ENCODE measurements at regions not wholly inside any gene's neighbourhood (a gene's known extent, or its start where the extent isn't known, plus 50 kb on each side); places are given as distances from the start of the nearest gene placed in this dataset.

GRCh38 chr10:10256860-10257259 lies 760.8 kb upstream of the CELF2 start:
- no peak for TF ChIP-seq CTCF (conservative IDR thresholded peaks at IDR 0.05; ENCODE audit: low read length)
- H3K4me3 ChIP-seq (ENCODE audit: low read length): no peak overlapping the region
- no peak for DNase-seq (ENCODE audit: low read depth)

GRCh38 chr10:10259013-10259412 lies 758.7 kb upstream of the CELF2 start:
- TF ChIP-seq CTCF (conservative IDR thresholded peaks at IDR 0.05; ENCODE audit: low read length): no peak
- H3K4me3 ChIP-seq (ENCODE audit: low read length): no peak overlapping the region
- DNase-seq (ENCODE audit: low read depth): no peak

GRCh38 chr10:10270126-10271050 lies 747.3 kb upstream of the CELF2 start:
- no peak for TF ChIP-seq CTCF (conservative IDR thresholded peaks at IDR 0.05; ENCODE audit: low read length)
- DNase-seq (ENCODE audit: low read depth): no peak
- H3K4me3 ChIP-seq (ENCODE audit: low read length): no peak overlapping the region

GRCh38 chr10:10271639-10272192 lies 746.0 kb upstream of the CELF2 start:
- H3K4me3 ChIP-seq (ENCODE audit: low read length): no peak overlapping the region
- no peak for DNase-seq (ENCODE audit: low read depth)
- no peak for TF ChIP-seq CTCF (conservative IDR thresholded peaks at IDR 0.05; ENCODE audit: low read length)

GRCh38 chr10:10273661-10274060 lies 744.0 kb upstream of the CELF2 start:
- no peak for DNase-seq (ENCODE audit: low read depth)
- no peak overlapping the region for H3K4me3 ChIP-seq (ENCODE audit: low read length)
- TF ChIP-seq CTCF (conservative IDR thresholded peaks at IDR 0.05; ENCODE audit: low read length): no peak

- no peak overlapping the region for H3K4me3 ChIP-seq (ENCODE audit: low read length)
- no peak for DNase-seq (ENCODE audit: low read depth)
- no peak for TF ChIP-seq CTCF (conservative IDR thresholded peaks at IDR 0.05; ENCODE audit: low read length)
Measured at GRCh38 chr10:10279906-10280305, 737.8 kb upstream of the CELF2 start.

- no peak overlapping the region for H3K4me3 ChIP-seq (ENCODE audit: low read length)
- no peak for TF ChIP-seq CTCF (conservative IDR thresholded peaks at IDR 0.05; ENCODE audit: low read length)
- DNase-seq (ENCODE audit: low read depth): no peak
Measured at GRCh38 chr10:10292501-10292900, 725.2 kb upstream of the CELF2 start.

All from AG10803 (cell line).